ENCODE measurements at regions not wholly inside any gene's neighbourhood (a gene's known extent, or its start where the extent isn't known, plus 50 kb on each side); places are given as distances from the start of the nearest gene placed in this dataset.

DNA sequence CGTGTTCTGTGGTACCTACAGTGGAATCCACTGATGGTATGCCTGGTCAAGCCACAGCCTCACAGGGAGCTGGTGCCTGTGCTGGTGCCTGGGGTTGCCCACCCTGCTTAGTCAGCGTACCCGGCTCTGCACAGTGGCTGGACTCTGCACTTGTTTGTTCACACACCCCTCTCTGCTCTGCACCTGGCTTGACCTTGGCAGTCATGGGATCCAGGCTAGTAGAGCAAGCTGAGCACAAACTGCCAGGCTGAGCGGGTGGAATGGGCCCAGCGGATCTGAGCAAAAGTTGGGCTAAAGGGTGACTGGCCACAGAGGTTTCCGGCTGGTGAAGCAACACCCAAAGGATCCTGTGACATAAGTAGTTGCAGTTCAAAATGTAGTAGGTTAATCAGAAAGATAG lies 163.5 kb downstream of the CDH19 start (continued):
- TF ChIP-seq, protein P1, sequence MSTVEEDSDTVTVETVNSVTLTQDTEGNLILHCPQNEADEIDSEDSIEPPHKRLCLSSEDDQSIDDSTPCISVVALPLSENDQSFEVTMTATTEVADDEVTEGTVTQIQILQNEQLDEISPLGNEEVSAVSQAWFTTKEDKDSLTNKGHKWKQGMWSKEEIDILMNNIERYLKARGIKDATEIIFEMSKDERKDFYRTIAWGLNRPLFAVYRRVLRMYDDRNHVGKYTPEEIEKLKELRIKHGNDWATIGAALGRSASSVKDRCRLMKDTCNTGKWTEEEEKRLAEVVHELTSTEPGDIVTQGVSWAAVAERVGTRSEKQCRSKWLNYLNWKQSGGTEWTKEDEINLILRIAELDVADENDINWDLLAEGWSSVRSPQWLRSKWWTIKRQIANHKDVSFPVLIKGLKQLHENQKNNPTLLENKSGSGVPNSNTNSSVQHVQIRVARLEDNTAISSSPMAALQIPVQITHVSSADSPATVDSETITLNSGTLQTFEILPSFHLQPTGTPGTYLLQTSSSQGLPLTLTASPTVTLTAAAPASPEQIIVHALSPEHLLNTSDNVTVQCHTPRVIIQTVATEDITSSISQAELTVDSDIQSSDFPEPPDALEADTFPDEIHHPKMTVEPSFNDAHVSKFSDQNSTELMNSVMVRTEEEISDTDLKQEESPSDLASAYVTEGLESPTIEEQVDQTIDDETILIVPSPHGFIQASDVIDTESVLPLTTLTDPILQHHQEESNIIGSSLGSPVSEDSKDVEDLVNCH (CRISPR knock-in tag; IDR thresholded peaks at IDR 0.05), result no peak
- peak; percentile 64; the same call in 1 of the 2 replicates for TF ChIP-seq ZNF441 (CRISPR knock-in tag; IDR thresholded peaks at IDR 0.05; ENCODE audit: borderline replicate concordance)
- 0 out of 2 replicates have a peak, but pooled peaks have one; percentile 58 for TF ChIP-seq ZNF790 (CRISPR knock-in tag; IDR thresholded peaks at IDR 0.05; ENCODE audit: borderline replicate concordance)
- TF ChIP-seq GATAD1 (CRISPR knock-in tag; IDR thresholded peaks at IDR 0.05), result no peak
- TF ChIP-seq, protein P2, sequence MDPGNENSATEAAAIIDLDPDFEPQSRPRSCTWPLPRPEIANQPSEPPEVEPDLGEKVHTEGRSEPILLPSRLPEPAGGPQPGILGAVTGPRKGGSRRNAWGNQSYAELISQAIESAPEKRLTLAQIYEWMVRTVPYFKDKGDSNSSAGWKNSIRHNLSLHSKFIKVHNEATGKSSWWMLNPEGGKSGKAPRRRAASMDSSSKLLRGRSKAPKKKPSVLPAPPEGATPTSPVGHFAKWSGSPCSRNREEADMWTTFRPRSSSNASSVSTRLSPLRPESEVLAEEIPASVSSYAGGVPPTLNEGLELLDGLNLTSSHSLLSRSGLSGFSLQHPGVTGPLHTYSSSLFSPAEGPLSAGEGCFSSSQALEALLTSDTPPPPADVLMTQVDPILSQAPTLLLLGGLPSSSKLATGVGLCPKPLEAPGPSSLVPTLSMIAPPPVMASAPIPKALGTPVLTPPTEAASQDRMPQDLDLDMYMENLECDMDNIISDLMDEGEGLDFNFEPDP (CRISPR knock-in tag; conservative IDR thresholded peaks at IDR 0.05), result no peak
- TF ChIP-seq, protein P3, sequence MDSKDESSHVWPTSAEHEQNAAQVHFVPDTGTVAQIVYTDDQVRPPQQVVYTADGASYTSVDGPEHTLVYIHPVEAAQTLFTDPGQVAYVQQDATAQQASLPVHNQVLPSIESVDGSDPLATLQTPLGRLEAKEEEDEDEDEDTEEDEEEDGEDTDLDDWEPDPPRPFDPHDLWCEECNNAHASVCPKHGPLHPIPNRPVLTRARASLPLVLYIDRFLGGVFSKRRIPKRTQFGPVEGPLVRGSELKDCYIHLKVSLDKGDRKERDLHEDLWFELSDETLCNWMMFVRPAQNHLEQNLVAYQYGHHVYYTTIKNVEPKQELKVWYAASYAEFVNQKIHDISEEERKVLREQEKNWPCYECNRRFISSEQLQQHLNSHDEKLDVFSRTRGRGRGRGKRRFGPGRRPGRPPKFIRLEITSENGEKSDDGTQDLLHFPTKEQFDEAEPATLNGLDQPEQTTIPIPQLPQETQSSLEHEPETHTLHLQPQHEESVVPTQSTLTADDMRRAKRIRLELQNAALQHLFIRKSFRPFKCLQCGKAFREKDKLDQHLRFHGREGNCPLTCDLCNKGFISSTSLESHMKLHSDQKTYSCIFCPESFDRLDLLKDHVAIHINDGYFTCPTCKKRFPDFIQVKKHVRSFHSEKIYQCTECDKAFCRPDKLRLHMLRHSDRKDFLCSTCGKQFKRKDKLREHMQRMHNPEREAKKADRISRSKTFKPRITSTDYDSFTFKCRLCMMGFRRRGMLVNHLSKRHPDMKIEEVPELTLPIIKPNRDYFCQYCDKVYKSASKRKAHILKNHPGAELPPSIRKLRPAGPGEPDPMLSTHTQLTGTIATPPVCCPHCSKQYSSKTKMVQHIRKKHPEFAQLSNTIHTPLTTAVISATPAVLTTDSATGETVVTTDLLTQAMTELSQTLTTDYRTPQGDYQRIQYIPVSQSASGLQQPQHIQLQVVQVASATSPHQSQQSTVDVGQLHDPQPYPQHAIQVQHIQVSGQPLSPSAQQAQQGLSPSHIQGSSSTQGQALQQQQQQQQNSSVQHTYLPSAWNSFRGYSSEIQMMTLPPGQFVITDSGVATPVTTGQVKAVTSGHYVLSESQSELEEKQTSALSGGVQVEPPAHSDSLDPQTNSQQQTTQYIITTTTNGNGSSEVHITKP (CRISPR knock-in tag; IDR thresholded peaks at IDR 0.05; ENCODE audit: low read depth), result 0 out of 2 replicates have a peak, but pooled peaks have one; percentile 46
- no peak for TF ChIP-seq DNMT3B (CRISPR knock-in tag; conservative IDR thresholded peaks at IDR 0.05)
- TF ChIP-seq, protein P4, sequence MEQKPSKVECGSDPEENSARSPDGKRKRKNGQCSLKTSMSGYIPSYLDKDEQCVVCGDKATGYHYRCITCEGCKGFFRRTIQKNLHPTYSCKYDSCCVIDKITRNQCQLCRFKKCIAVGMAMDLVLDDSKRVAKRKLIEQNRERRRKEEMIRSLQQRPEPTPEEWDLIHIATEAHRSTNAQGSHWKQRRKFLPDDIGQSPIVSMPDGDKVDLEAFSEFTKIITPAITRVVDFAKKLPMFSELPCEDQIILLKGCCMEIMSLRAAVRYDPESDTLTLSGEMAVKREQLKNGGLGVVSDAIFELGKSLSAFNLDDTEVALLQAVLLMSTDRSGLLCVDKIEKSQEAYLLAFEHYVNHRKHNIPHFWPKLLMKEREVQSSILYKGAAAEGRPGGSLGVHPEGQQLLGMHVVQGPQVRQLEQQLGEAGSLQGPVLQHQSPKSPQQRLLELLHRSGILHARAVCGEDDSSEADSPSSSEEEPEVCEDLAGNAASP (CRISPR knock-in tag; IDR thresholded peaks at IDR 0.05; ENCODE audit: borderline replicate concordance), result peak; percentile 87; the same call in 1 of the 2 replicates
- TF ChIP-seq SP5 (CRISPR knock-in tag; IDR thresholded peaks at IDR 0.05; ENCODE audit: borderline replicate concordance, low read depth), result 0 out of 2 replicates have a peak, but pooled peaks have one; percentile 30
- TF ChIP-seq YEATS4 (CRISPR knock-in tag; IDR thresholded peaks at IDR 0.05; ENCODE audit: borderline replicate concordance), result 0 out of 2 replicates have a peak, but pooled peaks have one; percentile 22
- TF ChIP-seq, protein P5, sequence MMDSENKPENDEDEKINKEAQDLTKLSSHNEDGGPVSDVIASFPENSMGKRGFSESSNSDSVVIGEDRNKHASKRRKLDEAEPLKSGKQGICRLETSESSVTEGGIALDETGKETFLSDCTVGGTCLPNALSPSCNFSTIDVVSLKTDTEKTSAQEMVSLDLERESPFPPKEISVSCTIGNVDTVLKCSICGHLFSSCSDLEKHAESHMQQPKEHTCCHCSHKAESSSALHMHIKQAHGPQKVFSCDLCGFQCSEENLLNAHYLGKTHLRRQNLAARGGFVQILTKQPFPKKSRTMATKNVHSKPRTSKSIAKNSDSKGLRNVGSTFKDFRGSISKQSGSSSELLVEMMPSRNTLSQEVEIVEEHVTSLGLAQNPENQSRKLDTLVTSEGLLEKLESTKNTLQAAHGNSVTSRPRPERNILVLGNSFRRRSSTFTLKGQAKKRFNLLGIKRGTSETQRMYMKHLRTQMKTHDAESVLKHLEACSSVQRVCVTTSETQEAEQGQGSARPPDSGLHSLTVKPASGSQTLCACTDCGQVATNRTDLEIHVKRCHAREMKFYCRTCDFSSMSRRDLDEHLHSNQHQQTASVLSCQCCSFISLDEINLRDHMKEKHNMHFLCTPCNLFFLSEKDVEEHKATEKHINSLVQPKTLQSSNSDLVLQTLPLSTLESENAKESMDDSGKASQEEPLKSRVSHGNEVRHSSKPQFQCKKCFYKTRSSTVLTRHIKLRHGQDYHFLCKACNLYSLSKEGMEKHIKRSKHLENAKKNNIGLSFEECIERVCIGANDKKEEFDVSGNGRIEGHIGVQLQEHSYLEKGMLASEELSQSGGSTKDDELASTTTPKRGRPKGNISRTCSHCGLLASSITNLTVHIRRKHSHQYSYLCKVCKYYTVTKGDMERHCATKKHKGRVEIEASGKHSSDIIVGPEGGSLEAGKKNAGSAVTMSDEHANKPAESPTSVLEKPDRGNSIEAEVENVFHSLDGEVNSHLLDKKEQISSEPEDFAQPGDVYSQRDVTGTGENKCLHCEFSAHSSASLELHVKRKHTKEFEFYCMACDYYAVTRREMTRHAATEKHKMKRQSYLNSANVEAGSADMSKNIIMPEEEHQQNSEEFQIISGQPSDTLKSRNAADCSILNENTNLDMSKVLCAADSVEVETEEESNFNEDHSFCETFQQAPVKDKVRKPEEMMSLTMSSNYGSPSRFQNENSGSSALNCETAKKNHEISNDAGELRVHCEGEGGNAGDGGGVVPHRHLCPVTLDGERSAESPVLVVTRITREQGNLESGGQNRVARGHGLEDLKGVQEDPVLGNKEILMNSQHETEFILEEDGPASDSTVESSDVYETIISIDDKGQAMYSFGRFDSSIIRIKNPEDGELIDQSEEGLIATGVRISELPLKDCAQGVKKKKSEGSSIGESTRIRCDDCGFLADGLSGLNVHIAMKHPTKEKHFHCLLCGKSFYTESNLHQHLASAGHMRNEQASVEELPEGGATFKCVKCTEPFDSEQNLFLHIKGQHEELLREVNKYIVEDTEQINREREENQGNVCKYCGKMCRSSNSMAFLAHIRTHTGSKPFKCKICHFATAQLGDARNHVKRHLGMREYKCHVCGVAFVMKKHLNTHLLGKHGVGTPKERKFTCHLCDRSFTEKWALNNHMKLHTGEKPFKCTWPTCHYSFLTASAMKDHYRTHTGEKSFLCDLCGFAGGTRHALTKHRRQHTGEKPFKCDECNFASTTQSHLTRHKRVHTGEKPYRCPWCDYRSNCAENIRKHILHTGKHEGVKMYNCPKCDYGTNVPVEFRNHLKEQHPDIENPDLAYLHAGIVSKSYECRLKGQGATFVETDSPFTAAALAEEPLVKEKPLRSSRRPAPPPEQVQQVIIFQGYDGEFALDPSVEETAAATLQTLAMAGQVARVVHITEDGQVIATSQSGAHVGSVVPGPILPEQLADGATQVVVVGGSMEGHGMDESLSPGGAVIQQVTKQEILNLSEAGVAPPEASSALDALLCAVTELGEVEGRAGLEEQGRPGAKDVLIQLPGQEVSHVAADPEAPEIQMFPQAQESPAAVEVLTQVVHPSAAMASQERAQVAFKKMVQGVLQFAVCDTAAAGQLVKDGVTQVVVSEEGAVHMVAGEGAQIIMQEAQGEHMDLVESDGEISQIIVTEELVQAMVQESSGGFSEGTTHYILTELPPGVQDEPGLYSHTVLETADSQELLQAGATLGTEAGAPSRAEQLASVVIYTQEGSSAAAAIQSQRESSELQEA (CRISPR knock-in tag; IDR thresholded peaks at IDR 0.05; ENCODE audit: not compliant biosample characterization), result no peak
